B cell (primary cell): ENCODE measurements at regions not wholly inside any gene's neighbourhood (a gene's known extent, or its start where the extent isn't known, plus 50 kb on each side); places are given as distances from the start of the nearest gene placed in this dataset.
A peak's percentile ranks its signal among the peaks of the same experiment; 100 is the strongest.
"Not testable (repeated sequence)": the region's sequence is repeated elsewhere in the genome, so short reads cannot be mapped to it uniquely, and the experiment has no call there.

ENCODE experiments used
- ATAC-seq: fragments of 200-7000 bp; cut with Tn5 transposase; one replicate; pipeline ENCODE4 v1.10.0; 2021; ENCODE audit warnings: low read depth, mild to moderate bottlenecking, moderate number of reproducible peaks, moderate library complexity
- CTCF ChIA-PET: fragments of 350-600 bp; sonication (Branson Sonifier 250); formaldehyde crosslinking; loops from one replicate; lab custom pipeline; 2021; ENCODE audit warnings: antibody characterized with exemption, inconsistent platforms; lab: Charles Lee
- POLR2A ChIA-PET: fragments of 350-600 bp; sonication (Branson Sonifier 250); formaldehyde crosslinking; loops from one replicate; lab custom pipeline; 2021; ENCODE audit warnings: antibody characterized with exemption; lab: Charles Lee
- DNase-seq: peaks from one replicate; pipeline ENCODE4 v3.0.0; 2013
- H2AFZ ChIP-seq: 2 replicates; pipeline ENCODE4 v1.6.1; 2012; ENCODE audit warnings: mild to moderate bottlenecking, low read depth, low read length; ENCODE audit not compliant: insufficient read depth, poor library complexity, severe bottlenecking
- H3K27ac ChIP-seq, 2 donors: 1 replicate in 1 of 2; 2 replicates in 1 of 2; pipeline ENCODE4 v1.5.1; 2012 to 2013; ENCODE audit warnings: low read length in 2 of 2, mild to moderate bottlenecking in 2 of 2, moderate library complexity in 1 of 2
- H3K27me3 ChIP-seq, 4 experiments: fragments of 200-600 bp in 1 of 4; sonication (generic) in 1 of 4; replicated peaks in 1 of 4; 1 replicate in 2 of 4; 2 replicates in 2 of 4; pipeline versions ENCODE4 v1.6.1 to v1.7.0; 2013 to 2016; ENCODE audit warnings: low read length in 3 of 4, mild to moderate bottlenecking in 2 of 4, mixed read lengths in 1 of 4, moderate library complexity in 1 of 4; ENCODE audit not compliant: insufficient read depth in 4 of 4, control insufficient read depth in 3 of 4; ENCODE audit errors: control extremely low read depth in 1 of 4
- H3K36me3 ChIP-seq, 2 experiments: replicated peaks in 1 of 2; 1 replicate in 1 of 2; 2 replicates in 1 of 2; pipeline versions ENCODE4 v1.6.1 to v1.7.1; 2013; ENCODE audit warnings: low read length in 1 of 2; ENCODE audit not compliant: insufficient read depth in 2 of 2, control insufficient read depth in 1 of 2; ENCODE audit errors: control extremely low read depth in 1 of 2, extremely low read depth in 1 of 2
- H3K4me1 ChIP-seq, 2 donors: fragments of 200-600 bp in 1 of 2; sonication (generic) in 1 of 2; 1 replicate in 1 of 2; 2 replicates in 1 of 2; pipeline versions ENCODE4 v1.5.1 to v1.6.1; 2013 to 2017; ENCODE audit warnings: low read length in 2 of 2; ENCODE audit not compliant: control insufficient read depth in 2 of 2, insufficient read depth in 2 of 2
- H3K4me2 ChIP-seq: replicated peaks from 2 replicates; pipeline ENCODE3; 2012; ENCODE audit warnings: mild to moderate bottlenecking, low read depth, low read length; ENCODE audit not compliant: poor library complexity, severe bottlenecking
- H3K4me3 ChIP-seq, 5 experiments: fragments of 200-600 bp in 1 of 5; sonication (generic) in 1 of 5; 1 replicate in 3 of 5; 2 replicates in 2 of 5; pipeline versions ENCODE4 v1.5.1 to v1.7.0; 2011 to 2016; ENCODE audit warnings: low read length in 4 of 5, mild to moderate bottlenecking in 4 of 5, low read depth in 2 of 5, control low read depth in 1 of 5, moderate library complexity in 1 of 5; ENCODE audit not compliant: insufficient read depth in 1 of 5; ENCODE audit errors: control extremely low read depth in 1 of 5, extremely low read depth in 1 of 5
- H3K79me2 ChIP-seq: fragments of 200-600 bp; sonication (generic); one replicate; pipeline ENCODE4 v1.6.0; 2016; ENCODE audit warnings: low read length; ENCODE audit not compliant: control insufficient read depth, insufficient read depth
- H3K9ac ChIP-seq: fragments of 200-600 bp; sonication (generic); 2 replicates; pipeline ENCODE4 v1.6.1; 2017; ENCODE audit warnings: mild to moderate bottlenecking, low read length, moderate library complexity
- H3K9me3 ChIP-seq, 3 donors: one replicate each; pipeline versions ENCODE4 v1.6.1 to v1.7.1; 2013; ENCODE audit warnings: low read length in 2 of 3; ENCODE audit not compliant: control insufficient read depth in 2 of 3, insufficient read depth in 1 of 3; ENCODE audit errors: control extremely low read depth in 1 of 3
- H4K20me1 ChIP-seq: 2 replicates; pipeline ENCODE4 v1.6.0; 2012; ENCODE audit warnings: mild to moderate bottlenecking, low read length; ENCODE audit not compliant: insufficient read depth, control insufficient read depth, poor library complexity, severe bottlenecking
- H3K27ac Mint-ChIP-seq: one replicate; pipeline ENCODE4 v1.8.0; 2021; ENCODE audit warnings: mixed read lengths
- H3K27me3 Mint-ChIP-seq: one replicate; pipeline ENCODE4 v1.8.0; 2021; ENCODE audit warnings: mixed read lengths
- H3K4me1 Mint-ChIP-seq: one replicate; pipeline ENCODE4 v1.8.0; 2021; ENCODE audit warnings: mixed read lengths
- H3K4me3 Mint-ChIP-seq: one replicate; pipeline ENCODE4 v1.8.0; 2021; ENCODE audit warnings: mixed read lengths
- H3K9me3 Mint-ChIP-seq: one replicate; pipeline ENCODE4 v1.8.0; 2022; ENCODE audit warnings: mixed read lengths; ENCODE audit not compliant: insufficient read depth
- CTCF ChIP-seq: fragments of 200-600 bp; IDR thresholded peaks from one replicate; pipeline ENCODE4 v1.8.0; 2022; ENCODE audit warnings: antibody characterized with exemption, mild to moderate bottlenecking
- EZH2 ChIP-seq: IDR thresholded peaks from 2 replicates; pipeline ENCODE4 v1.6.1; 2012; ENCODE audit warnings: borderline replicate concordance, low read depth, mild to moderate bottlenecking, moderate library complexity, low read length; ENCODE audit not compliant: insufficient read depth, poor library complexity, severe bottlenecking
- WGBS: methylation state at CpG from one replicate; pipeline ENCODE4 v1.1.5; 2013; ENCODE audit warnings: missing lambda C conversion rate; ENCODE audit not compliant: insufficient coverage; 5-methylcytosine and 5-hydroxymethylcytosine counted together
- intact Hi-C: fragments of 100-400 bp; cut with micrococcal nuclease; formaldehyde crosslinking; loops from one replicate; pipeline ENCODE4 v1.10.0; 2022

- H3K4me1 Mint-ChIP-seq = no peaks in the 10 kb centered on the region
- no peak overlapping the region for H3K4me3 ChIP-seq
- no peak overlapping the region for H3K4me2 ChIP-seq
- no peak overlapping the region for H3K27ac ChIP-seq
- H3K79me2 ChIP-seq = no peaks in the 10 kb centered on the region
- no peak overlapping the region for H3K4me3 Mint-ChIP-seq
- H3K27me3 Mint-ChIP-seq = peaks cover 16% of the 10 kb centered on the region
- H3K4me1 ChIP-seq = no peaks in the 10 kb centered on the region
- no peak overlapping the region for H3K27ac Mint-ChIP-seq
- H3K36me3 ChIP-seq = no peaks in the 10 kb centered on the region
- ATAC-seq = no peak
- TF ChIP-seq EZH2 (no peak), CTCF (no peak)
- peaks cover 10% of the 10 kb centered on the region for H3K9me3 Mint-ChIP-seq
- DNase-seq = no peak
- H3K27me3 ChIP-seq = no peaks in the 10 kb centered on the region
- WGBS = 69% methylated on average over 2 of the region's 3 CpGs
- no peak overlapping the region for H2AFZ ChIP-seq
- intact Hi-C loops = no loop called here
- POLR2A ChIA-PET = no interaction called here
- H4K20me1 ChIP-seq = no peaks in the 10 kb centered on the region
- CTCF ChIA-PET = no interaction called here
- H3K9ac ChIP-seq = no peak overlapping the region
- H3K9me3 ChIP-seq = peaks cover 0 to 5% (median 0%) of the 10 kb centered on the region in 3 donors
These were observed 179.6 kb upstream of the GLRA1 start for GRCh38 chr5:152104211-152104610.

- H3K4me1 Mint-ChIP-seq, H3K27me3 ChIP-seq, H3K79me2 ChIP-seq, POLR2A ChIA-PET, H3K27ac Mint-ChIP-seq, H3K9me3 ChIP-seq, H2AFZ ChIP-seq, H3K36me3 ChIP-seq, H4K20me1 ChIP-seq, intact Hi-C loops, H3K4me2 ChIP-seq, H3K4me3 Mint-ChIP-seq, H3K9ac ChIP-seq, H3K4me3 ChIP-seq, ATAC-seq, H3K4me1 ChIP-seq, H3K27ac ChIP-seq: not testable (repeated sequence)
- CTCF ChIA-PET = interaction anchor here (0.6 kb wide), 1 partner anchor 40 kb away, joined by 3 read pairs; no protein-coding TSS in a partner anchor
- no CpG with 5 or more reads among the region's 1 CpG for WGBS
- DNase-seq = peak; percentile 5
- peaks cover 10% of the 10 kb centered on the region for H3K27me3 Mint-ChIP-seq
- peaks cover 10% of the 10 kb centered on the region for H3K9me3 Mint-ChIP-seq
These were observed 178.3 kb upstream of the GLRA1 start for GRCh38 chr5:152102908-152103307.
